ENCODE measurements at regions not wholly inside any gene's neighbourhood (a gene's known extent, or its start where the extent isn't known, plus 50 kb on each side); places are given as distances from the start of the nearest gene placed in this dataset.
A peak's percentile ranks its signal among the peaks of the same experiment; 100 is the strongest.
"Not testable (repeated sequence)": the region's sequence is repeated elsewhere in the genome, so short reads cannot be mapped to it uniquely, and the experiment has no call there.

- DNase-seq (ENCODE audit: low read depth), result no peak
These were observed 98.8 kb downstream of the BMP4 start for GRCh38 chr14:53857625-53858344.

- DNase-seq (ENCODE audit: low read depth), result no peak
These were observed 101.1 kb downstream of the BMP4 start for GRCh38 chr14:53855574-53855973.

- DNase-seq (ENCODE audit: low read depth), result no peak
These were observed 101.5 kb downstream of the BMP4 start for GRCh38 chr14:53855127-53855526.

GRCh38 chr14:53851394-53852090, 105.1 kb downstream of the BMP4 start:
- peak; percentile 60 for DNase-seq (ENCODE audit: low read depth)

GRCh38 chr14:53850714-53851296, 105.8 kb downstream of the BMP4 start:
- peak; percentile 79 for DNase-seq (ENCODE audit: low read depth)

- no peak for DNase-seq (ENCODE audit: low read depth)
These were observed 107.1 kb downstream of the BMP4 start for GRCh38 chr14:53849549-53849948.

GRCh38 chr14:53848854-53849253, 107.8 kb downstream of the BMP4 start:
- DNase-seq (ENCODE audit: low read depth), result no peak

- DNase-seq (ENCODE audit: low read depth), result no peak
These were observed 108.7 kb downstream of the BMP4 start for GRCh38 chr14:53847881-53848280.

- DNase-seq (ENCODE audit: low read depth), result no peak
These were observed 109.6 kb downstream of the BMP4 start for GRCh38 chr14:53847057-53847456.

GRCh38 chr14:53845813-53846693, 110.6 kb downstream of the BMP4 start:
- peak; percentile 28 for DNase-seq (ENCODE audit: low read depth)

- peak; percentile 99 for DNase-seq (ENCODE audit: low read depth)
These were observed 113.7 kb downstream of the BMP4 start for GRCh38 chr14:53842938-53843337.

GRCh38 chr14:53841109-53842099, 115.2 kb downstream of the BMP4 start:
- DNase-seq (ENCODE audit: low read depth), result no peak

- peak; percentile 76 for DNase-seq (ENCODE audit: low read depth)
These were observed 116.2 kb downstream of the BMP4 start for GRCh38 chr14:53840444-53840843.

GRCh38 chr14:53838374-53838773, 118.3 kb downstream of the BMP4 start:
- DNase-seq (ENCODE audit: low read depth), result no peak

- DNase-seq (ENCODE audit: low read depth), result not testable (repeated sequence)
These were observed 119.0 kb downstream of the BMP4 start for GRCh38 chr14:53837656-53838055.

- DNase-seq (ENCODE audit: low read depth), result no peak
These were observed 120.1 kb downstream of the BMP4 start for GRCh38 chr14:53836551-53836950.

- DNase-seq (ENCODE audit: low read depth), result no peak
These were observed 127.8 kb downstream of the BMP4 start for GRCh38 chr14:53828820-53829219.

- no peak for DNase-seq (ENCODE audit: low read depth)
These were observed 132.6 kb downstream of the BMP4 start for GRCh38 chr14:53824061-53824460.

- DNase-seq (ENCODE audit: low read depth), result no peak
These were observed 142.2 kb downstream of the BMP4 start for GRCh38 chr14:53814392-53814791.

GRCh38 chr14:53810221-53810620, 146.4 kb downstream of the BMP4 start:
- DNase-seq (ENCODE audit: low read depth), result no peak

- no peak for DNase-seq (ENCODE audit: low read depth)
These were observed 148.6 kb downstream of the BMP4 start for GRCh38 chr14:53808042-53808441.
